Panc1 (cell line): ENCODE measurements at regions not wholly inside any gene's neighbourhood (a gene's known extent, or its start where the extent isn't known, plus 50 kb on each side); places are given as distances from the start of the nearest gene placed in this dataset.

Experiments
- POLR2AphosphoS5 ChIP-seq: IDR thresholded peaks from 2 replicates; pipeline ENCODE4 v1.6.1; 2012; ENCODE audit warnings: mild to moderate bottlenecking, low read depth, low read length, moderate library complexity
- SIN3A ChIP-seq: IDR thresholded peaks from 2 replicates; pipeline ENCODE4 v1.6.1; 2012; ENCODE audit warnings: low read depth, mild to moderate bottlenecking, low read length, moderate library complexity, borderline replicate concordance; ENCODE audit not compliant: insufficient read depth
- TF ChIP-seq, protein P1 (sequence below): fragments of 450-650 bp; IDR thresholded peaks from 2 replicates; pipeline ENCODE4 v1.5.1; 2017; ENCODE audit warnings: mild to moderate bottlenecking

DNA sequence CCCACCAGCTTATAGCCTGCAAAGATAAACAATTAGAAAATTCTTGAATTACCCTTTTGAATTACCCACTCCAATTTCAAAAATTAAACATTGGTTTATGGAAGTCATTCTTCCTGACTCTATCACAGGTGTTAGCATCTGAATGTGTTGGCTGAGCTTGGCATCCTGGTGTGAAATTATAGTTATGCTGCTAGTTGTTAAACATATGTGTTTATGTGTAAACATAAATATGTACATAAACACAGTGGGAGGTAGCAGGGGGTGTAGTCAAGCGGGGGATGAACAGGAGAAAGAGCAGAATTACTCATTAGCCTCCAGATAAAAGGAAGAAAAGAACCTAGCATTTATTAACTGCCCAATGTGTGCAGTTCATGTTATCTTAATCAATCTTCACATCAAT is 530.2 kb downstream of the MCTP2 start:
- TF ChIP-seq POLR2AphosphoS5 (no peak), SIN3A (no peak)
- TF ChIP-seq, protein P1, sequence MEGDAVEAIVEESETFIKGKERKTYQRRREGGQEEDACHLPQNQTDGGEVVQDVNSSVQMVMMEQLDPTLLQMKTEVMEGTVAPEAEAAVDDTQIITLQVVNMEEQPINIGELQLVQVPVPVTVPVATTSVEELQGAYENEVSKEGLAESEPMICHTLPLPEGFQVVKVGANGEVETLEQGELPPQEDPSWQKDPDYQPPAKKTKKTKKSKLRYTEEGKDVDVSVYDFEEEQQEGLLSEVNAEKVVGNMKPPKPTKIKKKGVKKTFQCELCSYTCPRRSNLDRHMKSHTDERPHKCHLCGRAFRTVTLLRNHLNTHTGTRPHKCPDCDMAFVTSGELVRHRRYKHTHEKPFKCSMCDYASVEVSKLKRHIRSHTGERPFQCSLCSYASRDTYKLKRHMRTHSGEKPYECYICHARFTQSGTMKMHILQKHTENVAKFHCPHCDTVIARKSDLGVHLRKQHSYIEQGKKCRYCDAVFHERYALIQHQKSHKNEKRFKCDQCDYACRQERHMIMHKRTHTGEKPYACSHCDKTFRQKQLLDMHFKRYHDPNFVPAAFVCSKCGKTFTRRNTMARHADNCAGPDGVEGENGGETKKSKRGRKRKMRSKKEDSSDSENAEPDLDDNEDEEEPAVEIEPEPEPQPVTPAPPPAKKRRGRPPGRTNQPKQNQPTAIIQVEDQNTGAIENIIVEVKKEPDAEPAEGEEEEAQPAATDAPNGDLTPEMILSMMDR = no peak
